Epithelial cell of proximal tubule (primary cell): ENCODE measurements at regions not wholly inside any gene's neighbourhood (a gene's known extent, or its start where the extent isn't known, plus 50 kb on each side); places are given as distances from the start of the nearest gene placed in this dataset.

Experiments used
- DNase-seq: peaks from one replicate; pipeline ENCODE4 v3.0.0-alpha.2; 2011; ENCODE audit warnings: low read depth
- H3K4me3 ChIP-seq: 2 replicates; pipeline ENCODE4 v1.5.1; 2011; ENCODE audit warnings: low read depth, mild to moderate bottlenecking, low read length
- CTCF ChIP-seq: conservative IDR thresholded peaks from 2 replicates; pipeline ENCODE4 v1.5.1; 2012; ENCODE audit warnings: low read depth, mild to moderate bottlenecking, low read length

GRCh38 chr3:163877805-163878204 lies 1200.5 kb downstream of the SI start:
- no peak for DNase-seq
- no peak for TF ChIP-seq CTCF
- no peak overlapping the region for H3K4me3 ChIP-seq

- DNase-seq = no peak
- no peak for TF ChIP-seq CTCF
Measured at GRCh38 chr3:163863146-163863545, 1215.2 kb downstream of the SI start.

GRCh38 chr3:163852233-163852632 lies 1226.1 kb downstream of the SI start:
- no peak overlapping the region for H3K4me3 ChIP-seq
- no peak for DNase-seq
- TF ChIP-seq CTCF = no peak

More at GRCh38 chr3:163863146-163863545, 1215.2 kb downstream of the SI start:
- no peak overlapping the region for H3K4me3 ChIP-seq

GRCh38 chr3:163838769-163839168 lies 1239.5 kb downstream of the SI start:
- no peak for DNase-seq
- no peak overlapping the region for H3K4me3 ChIP-seq
- no peak for TF ChIP-seq CTCF

GRCh38 chr3:163832547-163832946 lies 1245.7 kb downstream of the SI start:
- no peak for TF ChIP-seq CTCF
- DNase-seq = no peak
- no peak overlapping the region for H3K4me3 ChIP-seq

- no peak for TF ChIP-seq CTCF
- no peak for DNase-seq
- no peak overlapping the region for H3K4me3 ChIP-seq
Measured at GRCh38 chr3:163821841-163822240, 1256.5 kb downstream of the SI start.

GRCh38 chr3:163817015-163817414 lies 1261.3 kb downstream of the SI start:
- H3K4me3 ChIP-seq = no peak overlapping the region
- DNase-seq = no peak
- no peak for TF ChIP-seq CTCF
